Endothelial cell of umbilical vein (primary cell): ENCODE measurements at regions not wholly inside any gene's neighbourhood (a gene's known extent, or its start where the extent isn't known, plus 50 kb on each side); places are given as distances from the start of the nearest gene placed in this dataset.

Experiments used
- BruUV-seq: library from RNA; stranded (reverse); fragments of 400-500 nt; replicated peaks from 2 replicates; lab custom pipeline; 2021; lab: Mats Ljungman, UMichigan
- CTCF ChIA-PET: fragments of 300-600, 350-600 bp; sonication (Branson Sonifier 250); formaldehyde crosslinking; loops from one replicate; lab custom pipeline; 2021; ENCODE audit warnings: antibody characterized with exemption, inconsistent platforms; lab: Charles Lee
- POLR2A ChIA-PET: fragments of 300-600, 350-600 bp; sonication (Branson Sonifier 250); formaldehyde crosslinking; loops from one replicate; lab custom pipeline; 2021; ENCODE audit warnings: antibody characterized with exemption, inconsistent platforms; lab: Charles Lee
- DNase-seq: peaks from one replicate; pipeline ENCODE4 v3.0.0-alpha.2; 2011; ENCODE audit warnings: low read depth, low spot score
- FAIRE-seq: peaks from 2 replicates; lab custom pipeline; 2011; peaks lifted over from hg19 to GRCh38; lab: Jason Lieb, UNC
- H2AFZ ChIP-seq: 2 replicates; pipeline ENCODE4 v1.6.0; 2012; ENCODE audit warnings: low read depth, low read length, control low read depth, inconsistent platforms
- H3K27ac ChIP-seq: 2 replicates; pipeline ENCODE4 v1.5.1; 2011; ENCODE audit warnings: low read depth, mild to moderate bottlenecking, control low read depth, low read length, moderate library complexity; ENCODE audit not compliant: insufficient read depth
- H3K27me3 ChIP-seq, 2 experiments: 2 replicates each; pipeline versions ENCODE4 v1.6.0 to v1.6.1; 2011; ENCODE audit warnings: low read length in 2 of 2, mixed read lengths in 1 of 2; ENCODE audit not compliant: control insufficient read depth in 2 of 2, insufficient read depth in 2 of 2
- H3K36me3 ChIP-seq, 2 experiments: 2 replicates in 1 of 2; 3 replicates in 1 of 2; pipeline ENCODE4 v1.5.1; 2011; ENCODE audit warnings: low read length in 2 of 2, mild to moderate bottlenecking in 1 of 2, moderate library complexity in 1 of 2; ENCODE audit not compliant: control insufficient read depth in 2 of 2, insufficient read depth in 2 of 2; ENCODE audit errors: extremely low read depth in 1 of 2
- H3K4me1 ChIP-seq: 3 replicates; pipeline ENCODE4 v1.5.1; 2011; ENCODE audit warnings: mild to moderate bottlenecking, low read length; ENCODE audit not compliant: control insufficient read depth, insufficient read depth; ENCODE audit errors: extremely low read depth
- H3K4me2 ChIP-seq: 2 replicates; pipeline ENCODE4 v1.6.1; 2011; ENCODE audit warnings: low read length, control low read depth, mixed read lengths; ENCODE audit not compliant: insufficient read depth
- H3K4me3 ChIP-seq, 3 experiments: fragments of 200-600 bp in 1 of 3; sonication (generic), shearing (Covaris generic) in 1 of 3; replicated peaks in 1 of 3; 2 replicates each; pipeline ENCODE4 v1.5.1; 2011 to 2016; ENCODE audit warnings: control low read depth in 3 of 3, low read length in 3 of 3, mild to moderate bottlenecking in 2 of 3, inconsistent platforms in 1 of 3, low read depth in 1 of 3, moderate library complexity in 1 of 3; ENCODE audit not compliant: insufficient read depth in 1 of 3
- H3K79me2 ChIP-seq: 2 replicates; pipeline ENCODE4 v1.6.0; 2012; ENCODE audit warnings: low read length, inconsistent platforms; ENCODE audit not compliant: control insufficient read depth, insufficient read depth
- H3K9ac ChIP-seq: replicated peaks from 2 replicates; pipeline ENCODE3; 2011; ENCODE audit warnings: low read length, control low read depth; ENCODE audit not compliant: insufficient read depth; ENCODE audit errors: extremely low read depth
- H3K9me1 ChIP-seq: replicated peaks from 3 replicates; pipeline ENCODE4 v1.6.0; 2011; ENCODE audit warnings: mild to moderate bottlenecking, low read length; ENCODE audit not compliant: control insufficient read depth, insufficient read depth; ENCODE audit errors: extremely low read depth
- H3K9me3 ChIP-seq: replicated peaks from 2 replicates; pipeline ENCODE4 v1.5.1; 2012; ENCODE audit warnings: low read length, inconsistent platforms; ENCODE audit not compliant: control insufficient read depth, insufficient read depth
- H4K20me1 ChIP-seq: replicated peaks from 2 replicates; pipeline ENCODE3; 2011; ENCODE audit warnings: mild to moderate bottlenecking, low read length; ENCODE audit not compliant: control insufficient read depth, insufficient read depth; ENCODE audit errors: extremely low read depth
- CTCF ChIP-seq, 2 donors: IDR thresholded peaks; 1 replicate in 1 of 2; 2 replicates in 1 of 2; pipeline ENCODE4 v1.5.1; 2011; ENCODE audit warnings: low read length in 2 of 2, mild to moderate bottlenecking in 2 of 2, moderate library complexity in 2 of 2, control low read depth in 1 of 2, inconsistent platforms in 1 of 2, low read depth in 1 of 2; ENCODE audit not compliant: insufficient read depth in 1 of 2; ENCODE audit errors: extremely low read depth in 1 of 2
- FOS ChIP-seq: IDR thresholded peaks from 2 replicates; pipeline ENCODE4 v1.6.1; 2011; ENCODE audit warnings: mild to moderate bottlenecking, low read length, moderate library complexity, borderline replicate concordance; ENCODE audit not compliant: insufficient read depth
- GATA2 ChIP-seq: IDR thresholded peaks from 2 replicates; pipeline ENCODE4 v1.7.0; 2011; ENCODE audit warnings: low read depth, mild to moderate bottlenecking, moderate library complexity, mixed read lengths, low read length; ENCODE audit not compliant: insufficient read length, insufficient read depth
- JUN ChIP-seq: IDR thresholded peaks from 2 replicates; pipeline ENCODE4 v1.6.1; 2011; ENCODE audit warnings: borderline replicate concordance, low read depth; ENCODE audit not compliant: insufficient read length, insufficient read depth
- MAX ChIP-seq: IDR thresholded peaks from 2 replicates; pipeline ENCODE4 v1.6.1; 2011; ENCODE audit not compliant: insufficient read depth, insufficient read length
- MYC ChIP-seq: IDR thresholded peaks from one replicate; pipeline ENCODE4 v1.6.1; 2011; ENCODE audit warnings: mild to moderate bottlenecking, low read depth, low read length
- POLR2A ChIP-seq: IDR thresholded peaks from 2 replicates; pipeline ENCODE4 v1.6.1; 2012; ENCODE audit warnings: low read depth, mild to moderate bottlenecking, control low read depth, low read length
- POLR2AphosphoS5 ChIP-seq: IDR thresholded peaks from 2 replicates; pipeline ENCODE4 v1.6.1; 2012; ENCODE audit warnings: low read depth, mild to moderate bottlenecking, control low read depth, low read length, moderate library complexity; ENCODE audit not compliant: insufficient read depth
- dilution Hi-C: fragments of 300-500 bp; cut with MboI; formaldehyde crosslinking; loops from one replicate; pipeline ENCODE4 v1.15.0; 2019; ENCODE audit warnings: low sequenced_read_pairs; ENCODE audit not compliant: extremely low pct_ligation_motif_present
- intact Hi-C: fragments of 100-400 bp; cut with micrococcal nuclease; formaldehyde crosslinking; loops from one replicate; pipeline ENCODE4 v1.10.0; 2022

GRCh38 chr9:82808478-82808877 lies 254.5 kb downstream of the RASEF start:
- H3K27ac ChIP-seq = no peak overlapping the region
- TF ChIP-seq GATA2 (no peak), CTCF (IDR thresholded peaks at IDR 0.05; ENCODE audit: extremely low read depth in 1 of 2, insufficient read depth in 1 of 2, low read depth in 1 of 2, low read length in 2 of 2) (no peak), JUN (no peak), FOS (no peak), POLR2AphosphoS5 (no peak), MAX (no peak), POLR2A (no peak), MYC (no peak)
- dilution Hi-C loops (no loop called here), intact Hi-C loops (no loop called here)
- no peaks in the 10 kb centered on the region for H3K79me2 ChIP-seq
- no peak overlapping the region for H3K4me2 ChIP-seq
- H4K20me1 ChIP-seq = no peaks in the 10 kb centered on the region
- H3K4me1 ChIP-seq = no peaks in the 10 kb centered on the region
- H3K27me3 ChIP-seq = no peaks in the 10 kb centered on the region
- H3K4me3 ChIP-seq = no peak overlapping the region
- H3K9me3 ChIP-seq = no peaks in the 10 kb centered on the region
- H3K36me3 ChIP-seq = no peaks in the 10 kb centered on the region
- DNase-seq = no peak
- no TSS peak for BruUV-seq
- H2AFZ ChIP-seq = no peak overlapping the region
- ChIA-PET POLR2A (no interaction called here), CTCF (no interaction called here)
- FAIRE-seq = no peak
- no peaks in the 10 kb centered on the region for H3K9me1 ChIP-seq
- no peak overlapping the region for H3K9ac ChIP-seq
